ENCODE measurements at regions not wholly inside any gene's neighbourhood (a gene's known extent, or its start where the extent isn't known, plus 50 kb on each side); places are given as distances from the start of the nearest gene placed in this dataset.

GRCh38 chr10:131391936-131392335, 80.4 kb upstream of the TCERG1L start:
- Histone ChIP-seq H3K4me3 (no peak overlapping the region), H3K4me1 (no peaks in the 10 kb centered on the region), H3K27me3 (peaks cover 0 to 28% (median 11%) of the 10 kb centered on the region in 7 donors), H3K27ac (no peak overlapping the region), H3K9me3 (no peaks in the 10 kb centered on the region), H3K36me3 (no peaks in the 10 kb centered on the region)
- no peak for ATAC-seq
- TF ChIP-seq CTCF (IDR thresholded peaks at IDR 0.05), result no peak
- 76 to 83% methylated on average over 5 of the region's 5 CpGs for WGBS, 2 donors
- intact Hi-C loops (cut with DNase I), result no loop called here
- DNase-seq, result no peak

GRCh38 chr10:131396121-131397050, 84.9 kb upstream of the TCERG1L start:
- no peak overlapping the region for H3K4me3 ChIP-seq
- no peak for TF ChIP-seq CTCF (IDR thresholded peaks at IDR 0.05)
- H3K36me3 ChIP-seq, result no peaks in the 10 kb centered on the region
- ATAC-seq, result no peak
- no peak overlapping the region for H3K27ac ChIP-seq
- no peaks in the 10 kb centered on the region for H3K9me3 ChIP-seq
- intact Hi-C loops (cut with DNase I), result no loop called here
- no peaks in the 10 kb centered on the region for H3K4me1 ChIP-seq
- peaks cover 0 to 25% (median 20%) of the 10 kb centered on the region in 7 donors for H3K27me3 ChIP-seq
- DNase-seq, result no peak
- 54 to 75% methylated on average over 20 of the region's 20 CpGs for WGBS, 2 donors

GRCh38 chr10:131398166-131398565, 86.6 kb upstream of the TCERG1L start:
- Histone ChIP-seq H3K9me3 (no peaks in the 10 kb centered on the region), H3K4me1 (no peaks in the 10 kb centered on the region), H3K4me3 (no peak overlapping the region), H3K27ac (no peak overlapping the region), H3K36me3 (no peaks in the 10 kb centered on the region), H3K27me3 (peaks cover 0 to 37% (median 18%) of the 10 kb centered on the region in 7 donors)
- WGBS, 2 donors, result 52 to 58% methylated on average over 5 of the region's 5 CpGs
- intact Hi-C loops (cut with DNase I), result no loop called here
- DNase-seq, result no peak
- no peak for TF ChIP-seq CTCF (IDR thresholded peaks at IDR 0.05)
- ATAC-seq, result no peak

- 66 to 71% methylated on average over 7 of the region's 7 CpGs for WGBS, 2 donors
- no peak for TF ChIP-seq CTCF (IDR thresholded peaks at IDR 0.05)
- Histone ChIP-seq H3K27ac (no peak overlapping the region), H3K4me1 (no peaks in the 10 kb centered on the region), H3K9me3 (no peaks in the 10 kb centered on the region), H3K36me3 (no peaks in the 10 kb centered on the region), H3K4me3 (no peak overlapping the region), H3K27me3 (peaks cover 0 to 40% (median 9%) of the 10 kb centered on the region in 7 donors)
- no peak for ATAC-seq
- no peak for DNase-seq
- intact Hi-C loops (cut with DNase I), result no loop called here
These were observed 88.5 kb upstream of the TCERG1L start for GRCh38 chr10:131399981-131400380.

Data from heart right ventricle (tissue), 16 donors.